H9 (cell line): ENCODE measurements at regions not wholly inside any gene's neighbourhood (a gene's known extent, or its start where the extent isn't known, plus 50 kb on each side); places are given as distances from the start of the nearest gene placed in this dataset.

ENCODE experiments used
- DNase-seq: peaks from one replicate; pipeline ENCODE4 v3.0.0-alpha.2; 2017
- H2AFZ ChIP-seq: one replicate; pipeline ENCODE4 v1.6.1; 2013; ENCODE audit warnings: mild to moderate bottlenecking, low read length, control low read depth, moderate library complexity
- H2AK5ac ChIP-seq: 2 replicates; pipeline ENCODE4 v1.6.1; 2013; ENCODE audit warnings: low read length, control low read depth, mixed read lengths; ENCODE audit not compliant: insufficient read length
- H2BK120ac ChIP-seq: one replicate; pipeline ENCODE4 v1.6.1; 2013; ENCODE audit warnings: low read depth, mild to moderate bottlenecking, low read length, control low read depth, inconsistent platforms; ENCODE audit not compliant: poor library complexity, severe bottlenecking
- H2BK12ac ChIP-seq: 2 replicates; pipeline ENCODE4 v1.6.1; 2013; ENCODE audit warnings: low read length, control low read depth, mixed read lengths, low read depth; ENCODE audit not compliant: insufficient read length
- H2BK15ac ChIP-seq: 2 replicates; pipeline ENCODE4 v1.6.1; 2013; ENCODE audit warnings: low read depth, low read length, control low read depth
- H2BK20ac ChIP-seq: one replicate; pipeline ENCODE4 v1.6.1; 2013; ENCODE audit warnings: low read depth, mild to moderate bottlenecking, low read length, control low read depth, inconsistent platforms; ENCODE audit not compliant: poor library complexity, severe bottlenecking
- H2BK5ac ChIP-seq: 2 replicates; pipeline ENCODE4 v1.6.1; 2013; ENCODE audit warnings: low read length, control low read depth, mixed read lengths; ENCODE audit not compliant: insufficient read length
- H3K14ac ChIP-seq: 2 replicates; pipeline ENCODE4 v1.6.1; 2013; ENCODE audit warnings: low read length, control low read depth; ENCODE audit not compliant: insufficient read depth
- H3K18ac ChIP-seq: 2 replicates; pipeline ENCODE4 v1.6.1; 2013; ENCODE audit warnings: low read depth, mild to moderate bottlenecking, mixed read lengths, low read length, control low read depth; ENCODE audit not compliant: insufficient read length
- H3K23ac ChIP-seq: 2 replicates; pipeline ENCODE4 v1.6.1; 2013; ENCODE audit warnings: low read length, control low read depth, mixed read lengths, low read depth; ENCODE audit not compliant: insufficient read length
- H3K23me2 ChIP-seq: 2 replicates; pipeline ENCODE4 v1.6.1; 2013; ENCODE audit warnings: low read depth, mild to moderate bottlenecking, mixed read lengths, low read length, control low read depth; ENCODE audit not compliant: insufficient read length, poor library complexity, severe bottlenecking
- H3K27ac ChIP-seq: 2 replicates; pipeline ENCODE4 v1.5.1; 2013; ENCODE audit warnings: low read length, control low read depth, mixed read lengths, low read depth; ENCODE audit not compliant: insufficient read length
- H3K27me3 ChIP-seq: 2 replicates; pipeline ENCODE4 v1.6.1; 2013; ENCODE audit warnings: low read length, control low read depth, inconsistent platforms; ENCODE audit not compliant: insufficient read depth
- H3K4ac ChIP-seq: 2 replicates; pipeline ENCODE4 v1.6.1; 2013; ENCODE audit warnings: low read depth, mild to moderate bottlenecking, control low read depth, inconsistent platforms, low read length, moderate library complexity
- H3K4me1 ChIP-seq: 2 replicates; pipeline ENCODE4 v1.6.1; 2013; ENCODE audit warnings: low read length, control low read depth, inconsistent platforms; ENCODE audit not compliant: insufficient read depth
- H3K4me2 ChIP-seq: 2 replicates; pipeline ENCODE4 v1.6.1; 2013; ENCODE audit warnings: low read length, control low read depth, mixed read lengths; ENCODE audit not compliant: insufficient read length, insufficient read depth
- H3K56ac ChIP-seq: 2 replicates; pipeline ENCODE4 v1.6.1; 2013; ENCODE audit warnings: low read depth, mild to moderate bottlenecking, mixed read lengths, low read length, control low read depth; ENCODE audit not compliant: insufficient read length
- H3K79me1 ChIP-seq: 2 replicates; pipeline ENCODE4 v1.6.1; 2013; ENCODE audit warnings: low read depth, mild to moderate bottlenecking, moderate library complexity, low read length, control low read depth, inconsistent platforms; ENCODE audit not compliant: insufficient read depth, poor library complexity, severe bottlenecking
- H3K79me2 ChIP-seq: 2 replicates; pipeline ENCODE4 v1.6.1; 2013; ENCODE audit warnings: low read length, control low read depth, inconsistent platforms; ENCODE audit not compliant: insufficient read depth
- H3K9ac ChIP-seq: 2 replicates; pipeline ENCODE4 v1.6.1; 2013; ENCODE audit warnings: low read length, control low read depth, mixed read lengths; ENCODE audit not compliant: insufficient read length; ENCODE audit errors: extremely low read depth
- H3K9me3 ChIP-seq: one replicate; pipeline ENCODE4 v1.6.1; 2013; ENCODE audit warnings: low read depth, low read length, inconsistent platforms; ENCODE audit not compliant: control insufficient read depth
- H3T11ph ChIP-seq: one replicate; pipeline ENCODE4 v1.6.1; 2013; ENCODE audit warnings: mild to moderate bottlenecking, low read length, control low read depth, inconsistent platforms
- H4K20me1 ChIP-seq: one replicate; pipeline ENCODE4 v1.6.1; 2013; ENCODE audit not compliant: control insufficient read depth, insufficient read length, insufficient read depth
- H4K5ac ChIP-seq: 2 replicates; pipeline ENCODE4 v1.6.1; 2013; ENCODE audit warnings: low read depth, mild to moderate bottlenecking, mixed read lengths, low read length, control low read depth; ENCODE audit not compliant: insufficient read length
- H4K8ac ChIP-seq: replicated peaks from 2 replicates; pipeline ENCODE4 v1.6.1; 2013; ENCODE audit warnings: low read length, control low read depth, mixed read lengths, low read depth; ENCODE audit not compliant: insufficient read length
- H4K91ac ChIP-seq: 2 replicates; pipeline ENCODE4 v1.6.1; 2013; ENCODE audit warnings: low read depth, mild to moderate bottlenecking, moderate library complexity, mixed read lengths, low read length, control low read depth; ENCODE audit not compliant: insufficient read length
- H3K27ac Mint-ChIP-seq, 3 experiments: 2 replicates in 2 of 3; 3 replicates in 1 of 3; pipeline ENCODE4 v1.8.0; 2020 to 2021; ENCODE audit warnings: mixed read lengths in 3 of 3, mild to moderate bottlenecking in 1 of 3, moderate library complexity in 1 of 3
- H3K27me3 Mint-ChIP-seq: 2 replicates; pipeline ENCODE4 v1.8.0; 2021; ENCODE audit warnings: low read depth, mild to moderate bottlenecking, moderate library complexity, mixed read lengths
- H3K36me3 Mint-ChIP-seq, 3 experiments: 2 replicates in 2 of 3; 3 replicates in 1 of 3; pipeline ENCODE4 v1.8.0; 2020 to 2021; ENCODE audit warnings: low read depth in 3 of 3, mixed read lengths in 3 of 3; ENCODE audit not compliant: insufficient read depth in 1 of 3
- H3K4me1 Mint-ChIP-seq, 2 experiments: 2 replicates each; pipeline ENCODE4 v1.8.0; 2020; ENCODE audit warnings: mixed read lengths in 2 of 2
- H3K4me3 Mint-ChIP-seq, 2 experiments: 2 replicates in 1 of 2; 3 replicates in 1 of 2; pipeline ENCODE4 v1.8.0; 2020 to 2021; ENCODE audit warnings: mild to moderate bottlenecking in 2 of 2, mixed read lengths in 2 of 2, moderate library complexity in 1 of 2
- H3K9me3 Mint-ChIP-seq, 2 experiments: 2 replicates in 1 of 2; 3 replicates in 1 of 2; pipeline ENCODE4 v1.8.0; 2020; ENCODE audit warnings: mild to moderate bottlenecking in 2 of 2, mixed read lengths in 2 of 2, moderate library complexity in 1 of 2
- CTCF ChIP-seq: fragments of 200-600 bp; sonication (generic); conservative IDR thresholded peaks from 3 replicates; pipeline ENCODE4 v1.8.0; 2021; ENCODE audit warnings: antibody characterized with exemption, mild to moderate bottlenecking

DNA sequence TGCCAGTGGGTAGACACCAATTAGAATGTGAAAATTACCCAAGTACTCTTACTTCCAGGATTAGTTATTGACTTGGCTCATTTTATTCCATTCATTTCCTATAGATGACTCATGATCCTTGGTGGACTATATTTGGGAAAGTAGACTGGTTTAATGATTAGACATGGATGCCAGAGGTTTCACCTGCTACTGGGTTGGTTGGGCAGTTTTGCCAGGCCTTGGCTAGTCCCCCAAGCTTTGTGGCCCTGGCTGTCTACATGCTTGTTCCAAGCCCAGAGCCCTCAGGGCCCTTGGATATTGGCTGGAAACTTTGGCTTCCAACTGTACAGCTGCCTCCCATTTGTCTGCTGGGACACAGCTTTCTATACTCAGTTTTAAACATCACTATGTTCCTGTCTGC, 104.1 kb downstream of the ZFP64 start:
- peaks cover 14 to 16% of the 10 kb centered on the region in 2 experiments for H3K9me3 Mint-ChIP-seq
- H3K27me3 Mint-ChIP-seq = no peaks in the 10 kb centered on the region; the same call in 1 of the 2 replicates
- Histone ChIP-seq H3K9ac (no peak overlapping the region), H3K18ac (no peak overlapping the region), H3K9me3 (peaks cover 9% of the 10 kb centered on the region), H2BK15ac (no peak overlapping the region), H3K14ac (no peak overlapping the region), H3T11ph (no peak overlapping the region), H4K91ac (no peak overlapping the region), H3K4me2 (no peak overlapping the region), H2BK5ac (no peak overlapping the region), H3K23me2 (no peaks in the 10 kb centered on the region), H2BK120ac (no peak overlapping the region), H3K79me1 (no peaks in the 10 kb centered on the region), H3K4me1 (no peaks in the 10 kb centered on the region), H2BK20ac (no peak overlapping the region), H3K4ac (no peak overlapping the region), H4K20me1 (no peaks in the 10 kb centered on the region), H2AK5ac (no peak overlapping the region), H4K8ac (no peak overlapping the region), H3K56ac (no peak overlapping the region), H3K27me3 (no peaks in the 10 kb centered on the region), H2AFZ (no peak overlapping the region), H4K5ac (no peak overlapping the region), H3K23ac (no peak overlapping the region), H2BK12ac (no peak overlapping the region), H3K27ac (no peak overlapping the region), H3K79me2 (no peaks in the 10 kb centered on the region)
- peaks cover 38 to 63% (median 62%) of the 10 kb centered on the region in 3 experiments for H3K36me3 Mint-ChIP-seq
- no peak for DNase-seq
- no peak overlapping the region for H3K4me3 Mint-ChIP-seq
- H3K27ac Mint-ChIP-seq = no peak overlapping the region
- peaks cover 10 to 15% of the 10 kb centered on the region in 2 experiments for H3K4me1 Mint-ChIP-seq
- TF ChIP-seq CTCF = no peak
